OCI-LY1 (cell line): ENCODE measurements at regions not wholly inside any gene's neighbourhood (a gene's known extent, or its start where the extent isn't known, plus 50 kb on each side); places are given as distances from the start of the nearest gene placed in this dataset.

Experiments
- H2AFZ ChIP-seq: fragments of 200-600 bp; sonication (generic), shearing (Covaris generic); 2 replicates; pipeline ENCODE4 v1.6.0; 2014; ENCODE audit warnings: antibody characterized with exemption, mild to moderate bottlenecking, low read length
- H3F3A ChIP-seq: fragments of 200-600 bp; sonication (generic), shearing (Covaris generic); 2 replicates; pipeline ENCODE4 v1.6.0; 2014; ENCODE audit warnings: mild to moderate bottlenecking, antibody characterized with exemption, low read length, moderate library complexity; ENCODE audit not compliant: insufficient read depth
- H3K27ac ChIP-seq: fragments of 200-600 bp; sonication (generic); 2 replicates; pipeline ENCODE4 v1.5.1; 2014; ENCODE audit warnings: low read length, mixed run types, mild to moderate bottlenecking, low read depth; ENCODE audit not compliant: poor library complexity, severe bottlenecking
- H3K27me3 ChIP-seq: fragments of 200-600 bp; sonication (generic); 2 replicates; pipeline ENCODE4 v1.6.0; 2014; ENCODE audit warnings: antibody characterized with exemption, mild to moderate bottlenecking, low read length, moderate library complexity; ENCODE audit not compliant: insufficient read depth
- H3K36me3 ChIP-seq: fragments of 200-600 bp; sonication (generic); 2 replicates; pipeline ENCODE4 v1.6.1; 2014; ENCODE audit warnings: mild to moderate bottlenecking, antibody characterized with exemption, low read length, moderate library complexity, mixed read lengths; ENCODE audit not compliant: insufficient read depth
- H3K4me1 ChIP-seq: fragments of 200-600 bp; sonication (generic); 2 replicates; pipeline ENCODE4 v1.5.1; 2014; ENCODE audit warnings: mild to moderate bottlenecking, low read length, moderate library complexity; ENCODE audit not compliant: insufficient read depth, severe bottlenecking
- H3K4me2 ChIP-seq: fragments of 200-600 bp; sonication (generic), shearing (Covaris generic); 2 replicates; pipeline ENCODE4 v1.6.1; 2014; ENCODE audit warnings: low read length
- H3K4me3 ChIP-seq: fragments of 200-600 bp; sonication (generic); 2 replicates; pipeline ENCODE4 v1.5.1; 2014; ENCODE audit warnings: low read length, low read depth, mild to moderate bottlenecking, mixed read lengths; ENCODE audit not compliant: poor library complexity, severe bottlenecking
- H3K79me2 ChIP-seq: fragments of 200-600 bp; shearing (Covaris generic); 2 replicates; pipeline ENCODE4 v1.6.1; 2016; ENCODE audit warnings: mixed run types, low read length, mixed read lengths; ENCODE audit not compliant: insufficient read depth
- H3K9ac ChIP-seq: fragments of 200-600 bp; sonication (generic), shearing (Covaris generic); 2 replicates; pipeline ENCODE4 v1.6.1; 2014; ENCODE audit warnings: mild to moderate bottlenecking, low read length, mixed read lengths
- H3K9me2 ChIP-seq: fragments of 200-600 bp; sonication (generic), shearing (Covaris generic); 2 replicates; pipeline ENCODE4 v1.6.1; 2014; ENCODE audit warnings: low read depth, mild to moderate bottlenecking, low read length, mixed read lengths
- H3K9me3 ChIP-seq: fragments of 200-600 bp; shearing (Covaris generic); 2 replicates; pipeline ENCODE4 v1.6.1; 2014; ENCODE audit warnings: low read length, mixed read lengths
- H4K20me1 ChIP-seq: fragments of 200-600 bp; sonication (generic), shearing (Covaris generic); 2 replicates; pipeline ENCODE4 v1.6.0; 2016; ENCODE audit warnings: mild to moderate bottlenecking, low read length; ENCODE audit not compliant: insufficient read depth
- CTCF ChIP-seq: fragments of 200-600 bp; sonication (generic), shearing (Covaris generic); IDR thresholded peaks from 2 replicates; pipeline ENCODE4 v1.5.1; 2017; ENCODE audit warnings: mild to moderate bottlenecking, antibody characterized with exemption, low read length, moderate library complexity, mixed read lengths
- EZH2 ChIP-seq: fragments of 200-600 bp; sonication (generic), shearing (Covaris generic); IDR thresholded peaks from 2 replicates; pipeline ENCODE4 v1.8.0; 2017; ENCODE audit warnings: borderline replicate concordance, mixed run types, mild to moderate bottlenecking, antibody characterized with exemption, low read length, moderate library complexity, mixed read lengths

- no peaks in the 10 kb centered on the region for H3K9me2 ChIP-seq
- no peaks in the 10 kb centered on the region for H3K9me3 ChIP-seq
- H3F3A ChIP-seq, result no peaks in the 10 kb centered on the region
- H4K20me1 ChIP-seq, result no peaks in the 10 kb centered on the region
- no peak overlapping the region for H2AFZ ChIP-seq
- H3K4me2 ChIP-seq, result no peak overlapping the region
- H3K9ac ChIP-seq, result no peak overlapping the region
- H3K79me2 ChIP-seq, result no peaks in the 10 kb centered on the region
- no peaks in the 10 kb centered on the region for H3K27me3 ChIP-seq
- no peaks in the 10 kb centered on the region for H3K4me1 ChIP-seq
- no peaks in the 10 kb centered on the region for H3K36me3 ChIP-seq
- H3K4me3 ChIP-seq, result no peak overlapping the region
- no peak overlapping the region for H3K27ac ChIP-seq
- TF ChIP-seq EZH2, result no peak
- no peak for TF ChIP-seq CTCF
Observed at GRCh38 chrX:20974326-20974725, 399.9 kb upstream of the CNKSR2 start.

- Histone ChIP-seq H3K4me1 (no peaks in the 10 kb centered on the region), H2AFZ (no peak overlapping the region), H3K27me3 (no peaks in the 10 kb centered on the region), H3K9me3 (no peaks in the 10 kb centered on the region), H3K9me2 (no peaks in the 10 kb centered on the region), H4K20me1 (no peaks in the 10 kb centered on the region), H3K36me3 (no peaks in the 10 kb centered on the region), H3K9ac (no peak overlapping the region), H3F3A (no peaks in the 10 kb centered on the region), H3K4me3 (no peak overlapping the region), H3K27ac (no peak overlapping the region), H3K4me2 (no peak overlapping the region), H3K79me2 (no peaks in the 10 kb centered on the region)
- no peak for TF ChIP-seq CTCF
- no peak for TF ChIP-seq EZH2
Observed at GRCh38 chrX:20973038-20973437, 401.2 kb upstream of the CNKSR2 start.

GRCh38 chrX:20971250-20971649 is 403.0 kb upstream of the CNKSR2 start:
- H3K9me3 ChIP-seq, result no peaks in the 10 kb centered on the region
- H3K36me3 ChIP-seq, result no peaks in the 10 kb centered on the region
- H3F3A ChIP-seq, result no peaks in the 10 kb centered on the region
- H3K9ac ChIP-seq, result no peak overlapping the region
- no peaks in the 10 kb centered on the region for H3K79me2 ChIP-seq
- H3K27ac ChIP-seq, result no peak overlapping the region
- no peaks in the 10 kb centered on the region for H3K4me1 ChIP-seq
- no peak overlapping the region for H3K4me2 ChIP-seq
- H3K4me3 ChIP-seq, result no peak overlapping the region
- H3K27me3 ChIP-seq, result no peaks in the 10 kb centered on the region
- H3K9me2 ChIP-seq, result no peaks in the 10 kb centered on the region
- TF ChIP-seq EZH2 (no peak), CTCF (no peak)
- no peak overlapping the region for H2AFZ ChIP-seq
- H4K20me1 ChIP-seq, result no peaks in the 10 kb centered on the region
